OCI-LY7 (cell line): ENCODE measurements at regions not wholly inside any gene's neighbourhood (a gene's known extent, or its start where the extent isn't known, plus 50 kb on each side); places are given as distances from the start of the nearest gene placed in this dataset.

Experiments used
- BruUV-seq: library from RNA; stranded (reverse); fragments of 400-500 nt; replicated peaks from 2 replicates; lab custom pipeline; 2021; lab: Mats Ljungman, UMichigan
- CTCF ChIA-PET: fragments of 300-600 bp; sonication (Branson Sonifier 250); formaldehyde crosslinking; loops from one replicate; lab custom pipeline; 2022; ENCODE audit warnings: antibody characterized with exemption; ENCODE audit not compliant: unreplicated experiment; lab: Charles Lee
- POLR2A ChIA-PET: fragments of 300-600 bp; sonication (Branson Sonifier 250); formaldehyde crosslinking; loops from one replicate; lab custom pipeline; 2022; ENCODE audit warnings: antibody characterized with exemption; lab: Charles Lee
- DNase-seq: peaks from one replicate; pipeline ENCODE4 v3.0.0-alpha.2; 2015; ENCODE audit warnings: low spot score
- H2AFZ ChIP-seq: fragments of 200-600 bp; sonication (generic), shearing (Covaris generic); 2 replicates; pipeline ENCODE4 v1.6.1; 2014; ENCODE audit warnings: mild to moderate bottlenecking, antibody characterized with exemption, low read length, moderate library complexity
- H3K27ac ChIP-seq: fragments of 200-600 bp; sonication (generic); 2 replicates; pipeline ENCODE4 v1.5.1; 2014; ENCODE audit warnings: mixed run types, low read depth, mild to moderate bottlenecking, moderate library complexity, low read length, inconsistent platforms; ENCODE audit not compliant: poor library complexity, severe bottlenecking
- H3K36me3 ChIP-seq: fragments of 200-600 bp; sonication (generic); 2 replicates; pipeline ENCODE4 v1.6.1; 2014; ENCODE audit warnings: mild to moderate bottlenecking, antibody characterized with exemption, low read length, moderate library complexity, mixed read lengths; ENCODE audit not compliant: insufficient read depth
- H3K4me1 ChIP-seq: fragments of 200-600 bp; sonication (generic); 2 replicates; pipeline ENCODE4 v1.5.1; 2014; ENCODE audit warnings: mild to moderate bottlenecking, low read length; ENCODE audit not compliant: insufficient read depth, poor library complexity, severe bottlenecking
- H3K4me2 ChIP-seq: fragments of 200-600 bp; sonication (generic); 2 replicates; pipeline ENCODE4 v1.6.1; 2014; ENCODE audit warnings: mild to moderate bottlenecking, low read length
- H3K4me3 ChIP-seq: fragments of 200-600 bp; sonication (generic); 2 replicates; pipeline ENCODE4 v1.5.1; 2014; ENCODE audit warnings: mild to moderate bottlenecking, low read depth, low read length; ENCODE audit not compliant: poor library complexity, severe bottlenecking
- H3K79me2 ChIP-seq: fragments of 200-600 bp; sonication (generic); 2 replicates; pipeline ENCODE4 v1.6.1; 2016; ENCODE audit warnings: low read depth, mild to moderate bottlenecking, low read length, moderate library complexity, mixed read lengths; ENCODE audit not compliant: insufficient read depth
- H3K9me2 ChIP-seq: fragments of 200-600 bp; sonication (generic); 2 replicates; pipeline ENCODE4 v1.6.1; 2016; ENCODE audit warnings: mild to moderate bottlenecking, low read length, mixed read lengths; ENCODE audit not compliant: insufficient read depth
- H3K9me3 ChIP-seq: fragments of 200-600 bp; sonication (generic); 2 replicates; pipeline ENCODE4 v1.6.1; 2014; ENCODE audit warnings: mild to moderate bottlenecking, mixed run types, low read length, mixed read lengths
- H4K20me1 ChIP-seq: fragments of 200-600 bp; sonication (generic); 2 replicates; pipeline ENCODE4 v1.6.1; 2014; ENCODE audit warnings: mild to moderate bottlenecking, antibody characterized with exemption, low read length, moderate library complexity, mixed read lengths; ENCODE audit not compliant: insufficient read depth
- EZH2phosphoT487 ChIP-seq: fragments of 200-600 bp; sonication (generic); IDR thresholded peaks from 2 replicates; pipeline ENCODE4 v1.6.1; 2018; ENCODE audit warnings: low read depth, borderline replicate concordance, mild to moderate bottlenecking, mixed run types, antibody characterized with exemption, low read length, moderate library complexity, mixed read lengths
- intact Hi-C: fragments of 100-400 bp; cut with micrococcal nuclease; formaldehyde crosslinking; loops from one replicate; pipeline ENCODE4 v1.10.0; 2022; ENCODE audit not compliant: unreplicated experiment
- TF ChIP-seq, protein P1 (sequence below): fragments of 200-600 bp; sonication (generic); conservative IDR thresholded peaks from 2 replicates; pipeline ENCODE4 v1.5.1; 2014; ENCODE audit warnings: mild to moderate bottlenecking, antibody characterized with exemption, low read length, moderate library complexity, mixed read lengths

DNA sequence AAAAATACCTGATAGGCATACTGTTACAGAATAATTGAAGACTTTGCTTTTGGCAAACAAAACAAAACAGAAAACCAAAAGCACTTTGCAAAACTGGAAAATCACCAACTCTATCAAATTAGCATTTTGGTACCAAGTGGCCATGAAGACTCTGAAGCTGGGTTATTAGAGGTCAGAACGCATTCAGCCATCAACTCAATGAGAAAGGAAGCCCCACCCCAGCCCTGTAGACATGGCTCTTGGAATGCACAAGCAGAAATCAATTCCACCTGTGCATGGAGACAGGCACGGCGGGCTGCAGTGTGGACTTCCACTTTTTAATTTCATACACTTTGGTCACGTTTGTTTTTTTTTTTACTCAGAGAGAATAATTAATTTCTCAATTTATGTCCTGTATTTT lies 93.6 kb upstream of the DHX15 start:
- Histone ChIP-seq H3K4me3 (no peak overlapping the region), H3K9me3 (no peaks in the 10 kb centered on the region), H4K20me1 (no peaks in the 10 kb centered on the region), H3K4me2 (no peak overlapping the region), H3K27ac (no peak overlapping the region), H3K4me1 (no peaks in the 10 kb centered on the region), H3K36me3 (no peaks in the 10 kb centered on the region), H3K9me2 (no peaks in the 10 kb centered on the region), H2AFZ (no peak overlapping the region), H3K79me2 (no peaks in the 10 kb centered on the region)
- intact Hi-C loops = no loop called here
- CTCF ChIA-PET = no interaction called here
- POLR2A ChIA-PET = no interaction called here
- BruUV-seq = no TSS peak
- DNase-seq = no peak
- TF ChIP-seq, protein P1, sequence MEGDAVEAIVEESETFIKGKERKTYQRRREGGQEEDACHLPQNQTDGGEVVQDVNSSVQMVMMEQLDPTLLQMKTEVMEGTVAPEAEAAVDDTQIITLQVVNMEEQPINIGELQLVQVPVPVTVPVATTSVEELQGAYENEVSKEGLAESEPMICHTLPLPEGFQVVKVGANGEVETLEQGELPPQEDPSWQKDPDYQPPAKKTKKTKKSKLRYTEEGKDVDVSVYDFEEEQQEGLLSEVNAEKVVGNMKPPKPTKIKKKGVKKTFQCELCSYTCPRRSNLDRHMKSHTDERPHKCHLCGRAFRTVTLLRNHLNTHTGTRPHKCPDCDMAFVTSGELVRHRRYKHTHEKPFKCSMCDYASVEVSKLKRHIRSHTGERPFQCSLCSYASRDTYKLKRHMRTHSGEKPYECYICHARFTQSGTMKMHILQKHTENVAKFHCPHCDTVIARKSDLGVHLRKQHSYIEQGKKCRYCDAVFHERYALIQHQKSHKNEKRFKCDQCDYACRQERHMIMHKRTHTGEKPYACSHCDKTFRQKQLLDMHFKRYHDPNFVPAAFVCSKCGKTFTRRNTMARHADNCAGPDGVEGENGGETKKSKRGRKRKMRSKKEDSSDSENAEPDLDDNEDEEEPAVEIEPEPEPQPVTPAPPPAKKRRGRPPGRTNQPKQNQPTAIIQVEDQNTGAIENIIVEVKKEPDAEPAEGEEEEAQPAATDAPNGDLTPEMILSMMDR = no peak
- no peak for TF ChIP-seq EZH2phosphoT487

DNA sequence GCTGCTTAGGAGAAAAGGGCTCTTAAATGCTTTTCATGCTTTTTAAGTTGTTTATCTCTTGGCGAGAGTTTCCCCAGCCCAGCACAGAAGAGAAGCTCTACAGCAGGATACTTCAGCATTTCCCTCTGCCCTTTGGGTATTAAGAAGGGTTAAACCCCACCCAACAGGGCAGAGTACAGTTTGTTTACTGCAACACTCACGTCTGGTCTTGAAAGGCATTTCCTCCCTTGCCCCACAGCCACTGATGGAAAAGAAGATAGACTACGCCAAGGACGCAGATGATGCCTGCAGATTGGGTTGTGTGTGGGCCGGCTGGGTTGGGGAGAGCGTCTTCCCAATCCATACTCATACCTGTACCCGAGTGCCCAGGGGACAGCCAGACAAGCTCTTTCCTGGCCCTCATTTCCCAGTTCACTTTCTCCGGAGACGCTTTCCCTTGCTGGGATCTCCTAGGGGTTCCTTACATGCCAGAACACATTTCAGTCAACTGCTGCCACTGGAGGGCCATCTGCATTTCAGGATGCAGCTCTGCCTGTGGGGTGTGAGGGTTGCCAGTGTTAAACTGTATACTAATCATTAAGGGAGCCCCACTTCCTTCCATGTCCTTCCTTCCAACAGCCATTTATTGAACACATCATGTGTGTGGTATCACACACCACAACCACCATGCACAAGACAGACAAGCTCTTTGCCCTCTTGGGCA lies 96.5 kb upstream of the DHX15 start:
- intact Hi-C loops = no loop called here
- TF ChIP-seq, protein P1 = no peak
- no peak for TF ChIP-seq EZH2phosphoT487
- Histone ChIP-seq H3K9me2 (no peaks in the 10 kb centered on the region), H3K27ac (no peak overlapping the region), H3K9me3 (no peaks in the 10 kb centered on the region), H3K4me1 (no peaks in the 10 kb centered on the region), H2AFZ (no peak overlapping the region), H3K4me3 (no peak overlapping the region), H3K79me2 (no peaks in the 10 kb centered on the region), H3K4me2 (no peak overlapping the region), H4K20me1 (no peaks in the 10 kb centered on the region), H3K36me3 (no peaks in the 10 kb centered on the region)
- DNase-seq = no peak
- no TSS peak for BruUV-seq
- CTCF ChIA-PET = no interaction called here
- POLR2A ChIA-PET = interaction anchor here (0.6 kb wide), 1 partner anchor 71 kb away, joined by 3 read pairs; no protein-coding TSS in a partner anchor

DNA sequence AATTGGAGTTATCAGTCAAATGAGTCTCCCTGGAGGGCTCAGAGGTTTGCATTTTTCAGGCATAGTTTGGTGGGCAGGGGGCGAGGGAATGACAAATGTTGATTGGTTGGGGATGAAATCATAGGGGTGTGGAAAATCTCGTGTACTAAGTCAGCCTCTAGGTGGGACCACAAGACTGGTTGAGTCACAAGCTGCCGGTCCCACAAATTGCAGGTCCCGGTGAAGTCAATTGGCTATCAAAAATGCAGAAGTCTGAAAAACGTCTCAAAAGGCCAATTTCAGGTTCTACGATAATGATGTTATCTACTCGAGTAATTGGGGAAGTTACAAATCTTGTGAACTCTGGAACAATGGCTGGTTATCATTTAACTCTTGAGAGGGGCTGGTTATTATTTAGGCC lies 98.8 kb upstream of the DHX15 start:
- CTCF ChIA-PET = no interaction called here

More for the DNA sequence above, 98.8 kb upstream of the DHX15 start:
- no peaks in the 10 kb centered on the region for H3K9me3 ChIP-seq
- no TSS peak for BruUV-seq
- H3K36me3 ChIP-seq = no peaks in the 10 kb centered on the region
- H3K27ac ChIP-seq = no peak overlapping the region
- no peaks in the 10 kb centered on the region for H3K79me2 ChIP-seq
- TF ChIP-seq, protein P1 = no peak
- TF ChIP-seq EZH2phosphoT487 = no peak
- H3K4me3 ChIP-seq = no peak overlapping the region
- no peak overlapping the region for H2AFZ ChIP-seq
- no peaks in the 10 kb centered on the region for H3K4me1 ChIP-seq
- no peak overlapping the region for H3K4me2 ChIP-seq
- H3K9me2 ChIP-seq = no peaks in the 10 kb centered on the region
- no peak for DNase-seq
- POLR2A ChIA-PET = interaction anchor here (0.7 kb wide), 1 partner anchor 30 kb away, joined by 3 read pairs; no protein-coding TSS in a partner anchor
- intact Hi-C loops = no loop called here
- H4K20me1 ChIP-seq = no peaks in the 10 kb centered on the region
